Suppressor macrophage treated with lipopolysaccharide for 1 hour (primary cell): ENCODE measurements at regions not wholly inside any gene's neighbourhood (a gene's known extent, or its start where the extent isn't known, plus 50 kb on each side); places are given as distances from the start of the nearest gene placed in this dataset.

Source experiments
- DNase-seq, 3 donors: peaks; one replicate each; pipeline ENCODE4 v3.0.0-alpha.2; 2020 to 2022

DNA sequence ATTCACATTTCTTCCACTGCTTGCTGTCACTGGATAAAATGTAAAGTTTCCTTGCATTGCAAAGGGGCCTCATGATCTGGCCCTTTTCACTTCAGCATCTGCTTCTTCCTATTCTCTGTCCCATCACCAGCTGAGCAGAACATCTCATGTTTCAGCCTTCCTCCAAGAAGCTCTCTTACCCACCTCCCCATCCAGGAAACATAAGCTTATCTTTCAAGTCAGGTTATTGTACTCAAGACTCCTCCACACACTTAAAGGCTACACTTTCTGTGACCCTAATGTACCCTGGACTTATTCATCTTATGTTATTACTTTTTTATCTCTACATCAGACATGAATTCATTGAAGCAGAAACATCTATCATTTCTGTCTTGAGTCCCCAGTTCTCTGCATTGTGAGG, 230.5 kb downstream of the PMAIP1 start:
- no peak for DNase-seq

DNA sequence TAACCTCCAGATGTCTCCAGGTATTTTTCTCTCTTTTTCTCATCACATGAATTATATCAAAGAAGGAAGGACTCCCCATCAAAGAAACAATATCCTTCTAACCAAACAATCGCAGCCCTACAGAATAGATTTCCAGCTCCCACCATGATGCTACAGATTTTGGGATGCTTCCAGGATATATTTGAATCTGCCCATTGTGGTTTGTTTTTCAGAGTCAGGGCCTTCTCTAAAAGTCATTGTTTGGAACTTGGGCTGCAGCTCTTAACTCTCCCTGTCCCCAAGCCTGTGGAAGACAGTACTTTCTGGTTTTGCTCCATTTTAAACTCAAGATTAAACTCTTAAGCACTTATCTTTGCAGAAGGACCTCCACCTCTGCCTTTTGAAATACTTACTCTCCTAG, 223.2 kb downstream of the PMAIP1 start:
- DNase-seq = no peak

DNA sequence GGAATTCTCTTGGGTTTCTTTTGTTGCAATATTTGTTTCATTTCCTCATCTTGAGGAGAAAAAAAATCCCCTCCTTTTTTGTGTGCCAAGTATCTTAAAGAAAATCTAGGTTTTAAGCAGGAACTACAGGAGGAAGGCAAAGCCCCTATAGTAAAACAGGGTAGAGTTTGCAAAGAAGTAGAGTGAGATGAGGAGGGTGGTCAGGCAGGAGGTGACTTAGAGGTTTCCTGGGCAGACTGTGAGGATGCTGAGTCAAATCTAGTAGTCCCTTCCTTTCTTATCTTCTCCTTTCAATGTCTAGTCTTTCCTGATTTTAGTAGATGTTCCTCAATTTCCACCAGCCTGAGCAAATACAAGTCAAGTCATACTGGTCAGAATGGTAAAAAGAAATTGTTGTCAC, 222.5 kb downstream of the PMAIP1 start:
- DNase-seq = peak in 2 of 3 donors; percentile 2 to 31

DNA sequence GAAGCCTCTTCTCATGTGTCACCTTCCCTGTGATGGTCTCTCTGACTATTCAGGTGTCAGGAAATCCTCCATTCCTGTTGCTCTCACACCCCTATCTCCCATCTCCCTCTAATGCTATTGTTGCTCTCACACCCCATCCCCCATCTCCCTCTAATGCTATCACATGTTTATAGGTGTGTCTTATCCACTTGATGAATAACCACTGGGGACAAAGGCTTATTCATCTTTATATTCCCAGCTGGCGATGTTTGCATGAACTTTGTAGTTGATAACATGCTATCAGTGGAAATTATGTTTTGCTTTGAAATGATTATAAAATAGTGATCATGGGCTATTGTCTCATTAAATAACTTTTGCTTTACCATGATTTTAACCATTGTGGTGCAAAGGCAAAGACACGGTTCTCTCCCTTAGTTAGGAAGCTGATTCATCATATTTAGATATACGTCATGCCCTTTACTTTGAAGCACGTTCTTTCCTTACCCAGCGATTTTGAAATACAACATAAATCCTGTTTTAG, 220.5 kb downstream of the PMAIP1 start:
- no peak for DNase-seq

DNA sequence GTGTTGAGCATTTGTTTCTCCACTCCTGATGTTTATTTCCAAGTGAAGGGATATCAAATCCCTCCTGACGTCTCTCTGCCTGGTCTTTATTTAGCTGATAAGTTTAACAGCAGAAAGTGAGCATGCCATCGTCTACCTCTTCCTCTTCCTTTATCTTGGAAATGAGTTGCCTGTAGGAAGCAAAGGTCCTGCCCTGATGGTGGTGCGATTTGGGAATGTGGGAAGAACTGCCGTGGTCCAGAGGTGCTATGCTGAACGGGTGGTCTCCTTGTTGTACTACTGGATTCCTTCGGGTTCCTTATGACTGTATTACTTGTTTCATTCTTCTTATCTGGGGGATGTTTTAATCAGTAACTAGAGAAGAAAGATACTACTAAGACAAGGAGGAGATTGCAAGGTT, 217.5 kb downstream of the PMAIP1 start:
- no peak for DNase-seq

DNA sequence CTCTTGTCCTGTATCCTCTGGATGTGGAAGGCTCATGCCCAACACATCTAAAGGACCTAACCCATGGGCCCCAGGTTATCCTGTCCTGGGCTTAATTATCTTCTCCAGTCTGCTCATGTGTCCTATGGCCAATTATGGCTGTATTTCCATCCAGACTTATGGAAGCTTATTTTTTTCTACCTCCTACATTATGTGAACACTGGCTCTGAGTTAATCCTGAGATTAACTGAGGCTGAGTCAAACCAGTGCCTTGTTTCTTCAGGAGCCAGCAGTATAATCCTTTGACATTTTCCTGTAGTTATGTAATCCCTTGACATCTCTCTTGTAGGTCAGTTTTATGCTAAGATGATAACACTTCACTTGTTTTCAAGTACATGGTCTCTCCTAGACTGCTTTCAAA, 213.6 kb downstream of the PMAIP1 start:
- DNase-seq = no peak

DNA sequence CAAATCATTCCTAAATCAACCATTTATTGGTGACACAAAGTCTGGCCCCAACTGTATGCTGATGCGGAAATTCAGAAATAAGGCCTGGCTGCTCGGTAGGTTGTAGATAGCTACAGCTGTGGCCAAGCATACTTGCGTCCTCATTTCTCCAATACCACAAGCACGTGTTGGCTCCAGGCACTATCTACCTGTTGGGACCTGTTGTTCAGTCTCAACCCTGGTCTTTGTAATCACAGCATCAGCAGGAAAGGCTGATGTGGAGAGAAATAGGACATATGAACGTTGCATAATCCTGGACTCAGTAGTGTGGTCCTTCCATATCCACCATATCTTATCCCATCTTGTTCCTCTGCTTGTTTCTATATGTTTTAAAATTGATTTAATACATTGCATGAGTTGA, 212.6 kb downstream of the PMAIP1 start:
- DNase-seq = no peak

DNA sequence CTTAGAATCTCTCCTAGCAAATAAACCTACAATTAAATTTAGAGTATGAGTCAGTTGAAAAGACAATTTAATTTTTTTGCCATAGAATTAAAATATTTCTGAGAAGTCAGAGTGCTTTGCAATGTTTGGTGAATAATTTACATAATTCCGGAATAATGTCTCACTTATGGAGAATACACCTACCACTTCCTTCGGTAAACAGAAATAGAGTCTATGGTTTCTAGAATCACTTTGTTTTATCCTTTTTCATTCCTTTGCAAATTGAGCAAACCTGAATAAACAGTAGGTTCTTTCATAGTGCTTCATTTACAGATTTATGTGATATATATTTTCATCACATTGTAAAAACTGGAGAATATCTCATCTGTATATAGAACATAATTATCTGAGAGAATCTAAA, 211.7 kb downstream of the PMAIP1 start:
- DNase-seq = no peak

DNA sequence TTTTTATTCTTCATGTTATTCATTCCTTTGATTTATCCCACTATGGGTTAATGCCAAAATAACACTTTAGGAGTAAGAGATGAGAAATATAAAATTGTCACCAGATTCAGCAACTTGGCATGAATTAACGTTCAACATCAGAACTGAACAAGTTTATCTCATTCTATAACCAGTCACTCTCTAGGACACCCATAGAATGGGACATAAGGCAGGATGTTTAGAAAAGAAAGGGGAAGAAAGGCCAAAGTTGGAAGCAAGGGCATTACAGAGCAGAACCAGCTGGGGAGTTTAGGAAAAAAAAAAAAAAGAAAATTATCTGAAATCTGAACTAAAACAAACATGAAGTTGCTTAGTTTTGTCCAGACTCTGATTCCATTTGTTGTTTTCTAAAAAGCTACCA, 211.0 kb downstream of the PMAIP1 start:
- DNase-seq = no peak

DNA sequence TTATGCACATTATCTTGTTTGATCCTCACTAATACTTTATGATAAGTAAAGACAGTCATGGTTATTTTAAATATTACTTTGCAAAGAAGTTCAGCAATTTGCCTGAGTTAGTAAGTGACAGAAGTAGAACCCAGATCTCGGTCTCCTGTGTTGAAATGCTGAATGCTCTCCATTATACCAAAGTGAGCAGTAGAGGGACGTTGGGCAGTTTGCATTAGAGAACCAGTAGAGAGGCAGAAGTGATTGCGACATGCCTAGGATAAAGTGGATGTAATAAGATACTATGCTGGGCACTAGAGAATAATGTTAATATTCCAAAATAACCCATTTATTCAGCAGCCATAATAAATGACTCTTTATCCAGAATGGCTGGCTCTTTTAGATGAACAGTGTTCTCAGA, 201.0 kb downstream of the PMAIP1 start:
- peak in 1 of 3 donors; percentile 4 for DNase-seq

DNA sequence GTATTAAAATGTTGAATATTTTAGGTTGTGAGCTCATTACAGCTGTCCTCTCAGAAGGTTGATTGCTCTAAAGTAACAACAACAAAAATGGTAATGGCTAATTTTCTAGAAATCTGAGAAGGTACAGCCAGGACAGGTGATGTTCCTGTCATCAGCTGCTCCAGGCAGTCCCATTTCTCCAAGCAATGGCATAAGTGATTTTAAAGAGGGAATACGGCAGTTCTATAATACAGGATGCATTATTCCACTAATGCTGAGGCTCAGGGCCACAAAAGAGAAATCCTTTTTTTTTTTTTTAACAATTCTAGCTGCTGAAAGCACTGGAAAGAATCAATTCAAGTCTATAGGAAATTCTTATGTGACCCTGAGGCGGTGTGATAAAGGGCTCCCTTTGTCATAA, 199.9 kb downstream of the PMAIP1 start:
- no peak for DNase-seq

DNA sequence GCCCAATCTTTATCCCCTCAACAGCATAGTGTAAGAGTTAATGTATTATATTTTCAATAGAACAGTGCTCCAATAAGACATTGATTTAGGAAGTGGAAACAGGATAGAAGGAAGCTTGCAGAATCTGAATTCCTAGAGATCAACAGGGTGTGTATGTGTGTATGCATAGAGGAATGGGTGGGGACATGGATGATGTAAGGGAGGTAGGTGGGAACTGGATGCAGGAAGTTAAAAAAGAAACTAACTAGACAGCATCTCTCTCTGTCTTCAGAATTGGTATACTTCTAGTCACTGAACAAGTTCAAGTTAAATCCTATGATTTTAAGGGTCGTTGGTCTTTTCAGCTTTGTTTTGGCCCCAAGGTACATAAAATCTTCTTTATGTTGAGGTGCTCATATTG, 196.6 kb downstream of the PMAIP1 start:
- peak in 2 of 3 donors; percentile 3 to 7 for DNase-seq

DNA sequence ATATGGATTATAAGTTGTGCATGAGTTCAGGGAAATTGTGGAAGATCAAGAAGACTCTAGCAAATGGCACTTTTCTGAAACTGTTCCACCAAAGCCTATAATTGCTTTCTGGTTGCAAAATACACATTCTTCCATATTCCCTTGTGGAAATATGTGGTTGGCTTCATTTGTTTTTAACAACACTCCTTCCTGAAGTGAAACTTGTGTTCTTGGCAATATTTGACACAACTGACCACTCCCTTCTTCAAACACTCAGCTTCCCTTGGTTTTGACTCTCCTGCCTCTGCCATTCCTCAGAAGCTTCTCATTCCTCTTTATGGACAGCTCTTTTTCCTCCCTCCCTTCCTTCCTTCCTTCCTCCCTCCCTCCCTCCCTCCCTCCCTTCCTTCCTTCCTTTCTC, 192.3 kb downstream of the PMAIP1 start:
- DNase-seq = no peak

DNA sequence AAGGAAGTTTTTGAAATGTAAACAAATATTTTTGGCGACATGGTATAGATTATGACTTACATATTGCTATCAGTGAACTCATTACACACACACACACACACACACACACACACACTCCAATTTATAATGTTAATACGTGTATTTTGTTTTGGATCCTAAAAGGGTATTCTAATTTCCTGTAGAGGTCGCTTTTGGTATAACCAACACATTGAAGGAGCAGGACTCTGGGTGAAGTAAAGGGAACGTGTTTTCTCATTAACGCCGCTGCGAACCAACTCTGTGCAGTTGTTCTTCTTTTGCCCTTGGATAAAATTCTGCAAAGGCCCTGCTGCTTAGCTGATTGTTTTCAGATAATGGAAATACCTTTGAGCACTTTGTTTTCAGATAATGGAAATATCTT, 190.4 kb downstream of the PMAIP1 start:
- DNase-seq = peak in 2 of 3 donors; percentile 10 to 22

DNA sequence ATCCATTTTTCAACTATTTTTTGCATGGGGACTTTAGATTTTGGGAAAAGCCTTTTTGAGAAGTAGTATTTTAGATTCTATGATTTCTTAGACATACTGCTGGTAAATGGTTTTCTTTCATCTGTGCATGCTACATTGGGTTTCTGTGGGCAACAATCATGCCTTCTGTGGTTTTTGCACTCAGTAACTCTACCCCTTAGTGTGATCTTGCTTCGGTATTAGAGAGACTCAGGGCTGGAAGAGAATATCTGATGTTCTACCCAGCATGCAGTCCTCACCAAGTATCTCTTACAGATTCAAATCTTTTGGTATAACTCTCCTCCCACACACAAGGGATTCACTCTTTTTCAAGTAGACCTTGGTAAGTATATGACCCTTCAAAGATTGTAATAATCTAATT, 183.0 kb downstream of the PMAIP1 start:
- DNase-seq = no peak

DNA sequence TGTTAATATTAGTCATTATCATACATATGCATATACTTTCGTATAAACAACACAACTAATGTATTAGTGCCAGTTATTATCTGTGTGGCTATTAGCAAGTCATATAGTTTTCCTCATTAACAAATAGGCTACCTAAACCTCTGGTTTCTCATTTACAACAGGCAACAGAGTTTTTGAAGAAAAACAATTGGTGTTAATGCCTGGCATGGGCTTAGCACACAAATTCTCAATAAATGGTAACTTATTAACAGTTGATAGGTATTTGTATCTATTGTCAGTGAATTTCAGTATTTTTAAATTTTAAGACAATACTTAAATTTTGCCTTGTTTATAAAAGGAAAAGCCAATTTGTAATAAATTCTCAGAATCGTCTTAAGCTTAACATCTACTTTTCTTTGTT, 182.5 kb downstream of the PMAIP1 start:
- DNase-seq = no peak

DNA sequence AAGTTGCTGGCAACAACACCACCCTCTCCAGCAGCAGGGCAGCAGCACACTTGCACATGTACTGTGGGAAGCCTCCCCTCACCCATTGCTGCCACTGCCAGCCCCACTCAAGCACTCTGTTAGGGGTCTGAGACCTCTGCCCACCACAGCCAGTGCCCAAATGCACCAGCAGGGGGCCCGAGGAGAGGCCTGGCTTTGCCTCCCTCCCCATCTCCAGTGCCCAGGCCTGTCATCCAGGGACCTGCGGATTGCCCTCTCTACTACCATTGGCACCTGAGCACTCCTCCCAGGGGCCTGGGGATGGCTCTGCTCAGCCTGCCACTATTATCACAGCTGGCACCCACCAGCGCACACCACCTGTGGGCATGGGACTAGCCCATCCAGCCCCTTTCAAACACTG, 175.7 kb downstream of the PMAIP1 start:
- DNase-seq = no peak

DNA sequence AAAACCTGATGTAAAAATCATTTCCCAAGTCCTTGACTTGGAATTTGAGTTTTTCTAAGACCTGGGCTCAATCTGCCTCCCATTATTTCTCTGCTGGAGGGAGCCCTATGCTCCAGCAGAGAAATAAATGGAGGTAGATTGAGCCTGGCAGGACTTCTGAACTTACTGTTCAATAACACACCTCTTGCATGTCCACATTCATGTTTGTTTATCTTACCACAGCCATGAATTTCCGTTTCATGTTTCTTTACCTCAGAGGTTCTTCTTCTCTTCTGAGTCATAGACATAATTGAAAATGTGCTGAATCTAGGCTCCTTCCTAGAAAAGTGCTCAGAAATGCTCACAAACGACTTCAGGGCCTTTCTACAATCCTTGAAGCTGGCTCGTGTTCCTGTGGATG, 170.8 kb downstream of the PMAIP1 start:
- no peak for DNase-seq

DNA sequence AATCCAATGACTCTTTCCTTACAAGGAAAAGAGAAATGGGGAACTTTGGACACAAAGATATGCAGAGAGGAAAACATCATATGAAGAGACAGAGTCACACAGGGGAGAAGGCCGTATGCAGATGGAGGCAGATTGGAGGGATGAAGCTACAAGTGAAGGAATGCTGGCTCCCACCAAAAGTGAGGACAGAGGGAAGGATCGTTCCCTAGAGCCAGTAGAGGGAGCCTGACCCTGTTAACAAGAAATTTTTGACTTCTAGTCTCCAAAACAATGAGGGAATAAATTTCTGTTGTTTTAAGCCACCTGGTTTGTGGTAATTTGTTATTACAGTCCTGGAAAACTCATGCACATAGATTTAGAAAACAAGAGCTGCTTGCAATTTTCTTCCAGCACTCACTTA, 169.3 kb downstream of the PMAIP1 start:
- no peak for DNase-seq

DNA sequence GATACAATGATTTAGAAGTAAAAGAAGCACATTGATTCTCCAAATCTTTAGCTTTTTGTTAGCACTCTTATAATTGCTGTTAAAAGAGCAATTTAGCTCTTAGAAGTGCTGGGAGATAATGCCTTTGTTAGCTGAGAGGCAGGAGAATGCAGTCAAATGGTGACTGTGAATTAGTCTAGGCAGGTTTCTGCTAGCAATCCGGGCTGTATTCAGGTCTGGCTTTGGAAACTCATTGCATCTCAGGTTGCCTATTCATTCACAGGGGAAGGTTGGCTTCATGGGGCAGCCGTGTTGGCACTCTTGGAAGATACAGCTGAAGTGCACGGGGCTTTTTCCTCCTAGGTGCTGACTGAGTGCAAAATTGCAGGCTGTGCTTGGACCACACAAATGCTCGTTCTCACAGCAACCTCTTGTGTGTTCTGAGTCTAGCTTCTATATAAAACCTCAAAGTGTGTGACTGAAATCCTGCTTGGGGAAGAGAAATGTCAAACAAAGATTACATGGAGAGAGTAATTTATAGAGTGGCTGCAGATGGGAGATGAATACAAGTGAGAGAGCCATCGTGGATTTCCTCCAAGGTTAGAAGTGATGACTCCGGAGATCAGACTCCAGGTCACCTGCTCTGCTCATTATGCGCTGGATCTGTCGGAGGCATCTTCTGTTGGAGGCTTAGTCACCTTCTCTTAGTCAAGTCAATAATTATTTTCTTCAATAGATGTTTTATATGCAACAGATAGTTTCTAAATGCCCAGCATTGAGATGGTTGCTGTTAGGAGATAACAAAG, 167.8 kb downstream of the PMAIP1 start:
- DNase-seq = no peak

DNA sequence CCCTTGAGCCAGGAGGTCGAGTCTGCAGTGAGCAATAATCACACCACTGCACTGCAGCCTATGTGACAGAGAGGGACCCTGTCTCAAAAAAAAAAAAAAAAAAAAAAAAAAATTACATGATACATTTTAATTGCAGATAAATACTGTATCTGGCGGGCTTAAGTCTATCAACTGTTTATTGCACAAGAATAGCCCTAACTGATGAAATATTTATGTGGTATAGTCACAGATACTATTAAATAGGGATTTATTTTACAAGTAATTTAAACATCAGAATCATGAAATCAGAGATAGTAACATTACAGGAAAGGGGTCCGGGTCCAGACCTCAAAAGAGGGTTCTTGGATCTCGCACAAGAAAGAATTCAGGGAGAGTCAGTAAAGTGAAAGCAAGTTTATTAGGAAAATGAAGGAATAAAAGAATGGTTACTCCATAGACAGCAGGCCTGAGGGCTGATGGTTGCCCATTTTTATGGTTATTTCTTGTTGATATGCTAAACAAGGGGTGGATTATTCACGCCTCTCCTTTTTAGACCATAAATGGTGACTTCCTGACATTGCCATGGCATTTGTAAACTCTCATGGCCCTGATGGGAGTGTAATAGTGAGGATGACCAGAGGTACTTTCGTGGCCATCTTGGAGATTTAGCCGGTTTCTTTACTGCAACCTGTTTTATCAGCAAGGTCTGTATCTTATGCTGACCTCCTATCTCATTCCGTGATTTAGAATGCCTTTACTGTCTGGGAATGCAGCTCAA, 166.6 kb downstream of the PMAIP1 start:
- no peak for DNase-seq

DNA sequence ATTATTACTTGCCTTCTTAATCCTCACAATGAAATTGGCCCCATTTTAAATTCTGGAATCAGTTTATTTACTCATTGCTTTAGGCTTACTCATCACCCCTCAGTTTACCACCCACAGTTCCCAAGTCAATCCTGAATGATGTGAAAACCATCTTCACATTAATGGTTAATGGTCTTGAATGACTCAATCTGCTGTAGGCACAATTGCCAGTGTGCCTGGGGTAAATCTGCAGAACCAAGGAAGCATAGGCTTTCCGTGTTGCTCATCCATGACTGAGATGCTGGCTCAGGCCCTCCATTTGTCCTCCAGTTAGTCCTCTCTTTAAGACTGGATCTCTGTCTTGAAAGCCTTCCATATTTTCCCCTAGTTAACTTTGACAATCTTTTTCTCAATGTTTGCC, 164.5 kb downstream of the PMAIP1 start:
- DNase-seq = no peak

DNA sequence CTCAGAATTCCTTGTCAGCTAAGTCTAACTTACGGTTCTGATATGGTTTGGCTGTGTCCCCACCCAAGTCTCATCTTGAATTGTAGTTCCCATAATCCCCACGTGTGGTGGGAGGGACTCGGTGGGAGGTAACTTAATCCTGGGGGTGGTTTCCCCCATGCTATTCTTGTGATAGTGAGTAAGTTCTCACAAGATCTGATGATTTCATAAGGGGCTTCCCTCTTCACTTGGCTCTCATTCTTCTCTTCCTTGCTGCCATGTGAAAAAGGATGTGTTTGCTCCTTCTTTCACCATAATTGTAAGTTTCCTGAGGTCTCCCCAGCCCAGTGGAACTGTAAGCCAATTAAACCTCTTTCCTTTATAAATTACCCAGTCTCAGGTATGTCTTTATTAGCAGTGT, 163.0 kb downstream of the PMAIP1 start:
- DNase-seq = peak; percentile 8 to 31 (median 13)

DNA sequence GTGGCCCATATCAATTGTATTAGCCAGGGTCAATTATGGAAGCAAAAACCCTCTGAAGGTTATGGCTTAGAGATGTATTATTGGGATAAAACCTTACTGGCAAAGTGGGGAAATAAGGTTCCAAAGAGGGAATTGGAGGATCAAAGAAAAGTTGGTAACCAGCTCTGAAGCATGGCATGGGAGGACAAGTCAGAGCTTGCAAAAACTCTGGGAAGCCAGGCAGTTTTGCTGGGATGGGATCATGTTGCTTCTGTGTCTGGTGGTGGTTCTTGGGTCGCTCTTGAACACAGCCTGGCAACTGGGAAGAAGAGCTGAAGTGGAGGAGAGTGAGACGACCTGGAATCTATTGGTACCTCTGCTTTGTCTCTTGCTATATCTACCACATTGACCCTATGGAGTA, 162.6 kb downstream of the PMAIP1 start:
- no peak for DNase-seq
